ENCODE measurements at regions not wholly inside any gene's neighbourhood (a gene's known extent, or its start where the extent isn't known, plus 50 kb on each side); places are given as distances from the start of the nearest gene placed in this dataset.
A peak's percentile ranks its signal among the peaks of the same experiment; 100 is the strongest.
"Not testable (repeated sequence)": the region's sequence is repeated elsewhere in the genome, so short reads cannot be mapped to it uniquely, and the experiment has no call there.

- DNase-seq (ENCODE audit: low read depth, low spot score): no peak
Measured at GRCh38 chr5:99061711-99062110, 132.9 kb upstream of the CHD1 start.

GRCh38 chr5:99061299-99061698, 132.5 kb upstream of the CHD1 start:
- DNase-seq (ENCODE audit: low read depth, low spot score): no peak

- DNase-seq (ENCODE audit: low read depth, low spot score): peak; percentile 37
Measured at GRCh38 chr5:99060306-99061261, 131.8 kb upstream of the CHD1 start.

GRCh38 chr5:99059685-99060084, 130.9 kb upstream of the CHD1 start:
- no peak for DNase-seq (ENCODE audit: low read depth, low spot score)

- DNase-seq (ENCODE audit: low read depth, low spot score): no peak
Measured at GRCh38 chr5:99058466-99058865, 129.7 kb upstream of the CHD1 start.

GRCh38 chr5:99054972-99055371, 126.2 kb upstream of the CHD1 start:
- no peak for DNase-seq (ENCODE audit: low read depth, low spot score)

- no peak for DNase-seq (ENCODE audit: low read depth, low spot score)
Measured at GRCh38 chr5:99045871-99046270, 117.1 kb upstream of the CHD1 start.

GRCh38 chr5:99043257-99043656, 114.5 kb upstream of the CHD1 start:
- not testable (repeated sequence) for DNase-seq (ENCODE audit: low read depth, low spot score)

- no peak for DNase-seq (ENCODE audit: low read depth, low spot score)
Measured at GRCh38 chr5:99037668-99038067, 108.9 kb upstream of the CHD1 start.

- no peak for DNase-seq (ENCODE audit: low read depth, low spot score)
Measured at GRCh38 chr5:99035942-99036341, 107.1 kb upstream of the CHD1 start.

- no peak for DNase-seq (ENCODE audit: low read depth, low spot score)
Measured at GRCh38 chr5:99034336-99034735, 105.5 kb upstream of the CHD1 start.

- DNase-seq (ENCODE audit: low read depth, low spot score): no peak
Measured at GRCh38 chr5:99033014-99033900, 104.5 kb upstream of the CHD1 start.

- DNase-seq (ENCODE audit: low read depth, low spot score): peak; percentile 40
Measured at GRCh38 chr5:99032234-99033013, 103.6 kb upstream of the CHD1 start.

GRCh38 chr5:99030906-99031440, 102.2 kb upstream of the CHD1 start:
- DNase-seq (ENCODE audit: low read depth, low spot score): no peak

GRCh38 chr5:99029172-99029571, 100.4 kb upstream of the CHD1 start:
- DNase-seq (ENCODE audit: low read depth, low spot score): no peak

- not testable (repeated sequence) for DNase-seq (ENCODE audit: low read depth, low spot score)
Measured at GRCh38 chr5:99028170-99028569, 99.4 kb upstream of the CHD1 start.

- DNase-seq (ENCODE audit: low read depth, low spot score): no peak
Measured at GRCh38 chr5:99025298-99026045, 96.7 kb upstream of the CHD1 start.

- DNase-seq (ENCODE audit: low read depth, low spot score): no peak
Measured at GRCh38 chr5:99023330-99023729, 94.5 kb upstream of the CHD1 start.

GRCh38 chr5:99022250-99022649, 93.4 kb upstream of the CHD1 start:
- DNase-seq (ENCODE audit: low read depth, low spot score): no peak

GRCh38 chr5:99020698-99021048, 91.9 kb upstream of the CHD1 start:
- DNase-seq (ENCODE audit: low read depth, low spot score): no peak
